Right lobe of liver (tissue), 6 donors: ENCODE measurements at regions not wholly inside any gene's neighbourhood (a gene's known extent, or its start where the extent isn't known, plus 50 kb on each side); places are given as distances from the start of the nearest gene placed in this dataset.

Experiments
- ATAC-seq, 4 donors: fragments of 200-7000 bp; cut with Tn5 transposase; one replicate each; pipeline ENCODE4 v1.9.1; 2020; ENCODE audit warnings: mild to moderate bottlenecking in 4 of 4, moderate library complexity in 4 of 4
- DNase-seq, 3 donors: peaks; one replicate each; pipeline ENCODE4 v3.0.0-alpha.2; 2020
- H3K27ac ChIP-seq, 3 donors: fragments of 200-600 bp; one replicate each; pipeline ENCODE4 v1.8.0; 2022
- H3K27me3 ChIP-seq, 2 donors: fragments of 200-600 bp; one replicate each; pipeline ENCODE4 v1.8.0; 2022
- H3K36me3 ChIP-seq, 4 donors: fragments of 200-600 bp; sonication (generic) in 1 of 4; one replicate each; pipeline versions ENCODE4 v1.5.1 to v1.8.0; 2017 to 2022; ENCODE audit warnings: control low read depth in 1 of 4
- H3K4me1 ChIP-seq, 4 donors: fragments of 200-600 bp; sonication (generic) in 1 of 4; one replicate each; pipeline versions ENCODE4 v1.5.1 to v1.8.0; 2017 to 2022; ENCODE audit warnings: control low read depth in 1 of 4
- H3K4me3 ChIP-seq, 3 donors: fragments of 200-600 bp; one replicate each; pipeline ENCODE4 v1.8.0; 2022
- H3K9me3 ChIP-seq, 4 donors: fragments of 200-600 bp; sonication (generic) in 1 of 4; one replicate each; pipeline versions ENCODE4 v1.5.1 to v1.8.0; 2017 to 2022; ENCODE audit warnings: control low read depth in 1 of 4
- POLR2A ChIP-seq: fragments of 450-650 bp; IDR thresholded peaks from one replicate; pipeline ENCODE4 v1.6.1; 2017; ENCODE audit warnings: antibody characterized with exemption, mild to moderate bottlenecking
- WGBS: methylation state at CpG from one replicate; pipeline ENCODE4 v1.1.6; 2018; ENCODE audit warnings: low coverage, low lambda C conversion rate; ENCODE audit not compliant: insufficient coverage; ENCODE audit errors: missing lambda C conversion rate; 5-methylcytosine and 5-hydroxymethylcytosine counted together
- intact Hi-C, 2 donors: fragments of 100-400 bp; cut with DNase I; formaldehyde crosslinking; loops; one replicate each; pipeline versions ENCODE4 v1.11.2 to v1.14.1; 2022
- TF ChIP-seq, protein P1 (sequence below), 4 donors: fragments of 200-600 bp in 3 of 4; fragments of 450-650 bp in 1 of 4; IDR thresholded peaks; one replicate each; pipeline versions ENCODE4 v1.5.1 to v1.8.0; 2016 to 2022; ENCODE audit warnings: antibody characterized with exemption in 4 of 4, mild to moderate bottlenecking in 2 of 4
- donor health status: DM: no; HTN: yes; CAD: no.
- donor health status: DM: no; HTN: no; CAD: no.
- donor health status: DM: no; HTN: no; CAD: no.
- donor health status: DM: no; HTN: yes; CAD: no.
- donor health status: DM: no; HTN: yes; CAD: no.

DNA sequence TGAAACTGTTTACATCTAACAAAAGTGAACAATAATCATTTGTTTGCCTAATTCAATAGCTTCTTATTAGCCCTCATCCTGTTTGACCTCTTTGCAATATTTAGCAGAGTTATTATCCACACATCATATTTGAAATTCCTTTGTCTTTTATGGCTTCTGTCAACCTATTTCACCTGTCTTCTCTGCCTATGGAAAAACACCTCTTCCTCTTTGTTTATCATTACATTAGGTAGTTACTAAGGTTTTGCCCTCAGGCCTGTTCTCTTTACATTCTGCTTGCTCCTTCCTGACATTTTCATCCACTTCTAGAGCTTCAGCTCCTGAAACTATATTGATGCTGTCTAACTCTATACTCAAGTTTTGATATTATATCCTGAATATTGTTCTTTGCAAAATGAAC, 183.0 kb downstream of the SUCNR1 start:
- H3K27ac ChIP-seq: no peak overlapping the region
- intact Hi-C loops: no loop called here
- ATAC-seq: no peak
- H3K9me3 ChIP-seq: no peaks in the 10 kb centered on the region
- DNase-seq: no peak
- no peaks in the 10 kb centered on the region for H3K36me3 ChIP-seq
- no peaks in the 10 kb centered on the region for H3K4me1 ChIP-seq
- H3K27me3 ChIP-seq: no peaks in the 10 kb centered on the region
- no peak for TF ChIP-seq POLR2A
- TF ChIP-seq, protein P1, sequence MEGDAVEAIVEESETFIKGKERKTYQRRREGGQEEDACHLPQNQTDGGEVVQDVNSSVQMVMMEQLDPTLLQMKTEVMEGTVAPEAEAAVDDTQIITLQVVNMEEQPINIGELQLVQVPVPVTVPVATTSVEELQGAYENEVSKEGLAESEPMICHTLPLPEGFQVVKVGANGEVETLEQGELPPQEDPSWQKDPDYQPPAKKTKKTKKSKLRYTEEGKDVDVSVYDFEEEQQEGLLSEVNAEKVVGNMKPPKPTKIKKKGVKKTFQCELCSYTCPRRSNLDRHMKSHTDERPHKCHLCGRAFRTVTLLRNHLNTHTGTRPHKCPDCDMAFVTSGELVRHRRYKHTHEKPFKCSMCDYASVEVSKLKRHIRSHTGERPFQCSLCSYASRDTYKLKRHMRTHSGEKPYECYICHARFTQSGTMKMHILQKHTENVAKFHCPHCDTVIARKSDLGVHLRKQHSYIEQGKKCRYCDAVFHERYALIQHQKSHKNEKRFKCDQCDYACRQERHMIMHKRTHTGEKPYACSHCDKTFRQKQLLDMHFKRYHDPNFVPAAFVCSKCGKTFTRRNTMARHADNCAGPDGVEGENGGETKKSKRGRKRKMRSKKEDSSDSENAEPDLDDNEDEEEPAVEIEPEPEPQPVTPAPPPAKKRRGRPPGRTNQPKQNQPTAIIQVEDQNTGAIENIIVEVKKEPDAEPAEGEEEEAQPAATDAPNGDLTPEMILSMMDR (IDR thresholded peaks at IDR 0.05): no peak
- no peak overlapping the region for H3K4me3 ChIP-seq

DNA sequence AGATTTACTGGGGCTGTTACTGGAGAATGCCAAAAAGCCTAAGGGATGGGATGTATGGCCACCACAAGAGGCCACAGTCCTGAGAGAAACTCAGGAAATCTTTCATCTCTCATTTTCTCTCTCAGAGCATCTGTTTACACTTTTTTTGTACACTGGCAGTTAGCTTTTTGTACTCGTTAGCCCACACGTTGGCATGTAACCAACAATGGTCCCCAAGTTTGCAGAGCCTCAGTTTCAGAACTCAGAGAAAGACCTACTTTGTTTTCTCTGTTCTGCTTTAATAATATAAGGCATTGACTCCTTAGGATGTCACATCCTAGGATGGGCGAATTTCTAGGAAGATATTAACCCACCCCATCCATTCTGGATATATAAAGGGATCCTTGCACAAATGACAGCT, 183.5 kb downstream of the SUCNR1 start:
- no peaks in the 10 kb centered on the region for H3K36me3 ChIP-seq
- whole genome bisulfite sequencing: 44% methylated on average over 3 of the region's 3 CpGs
- H3K27me3 ChIP-seq: no peaks in the 10 kb centered on the region
- no peak for TF ChIP-seq POLR2A
- TF ChIP-seq, protein P1 (IDR thresholded peaks at IDR 0.05): no peak
- intact Hi-C loops: no loop called here
- DNase-seq (no peak), ATAC-seq (no peak)
- no peaks in the 10 kb centered on the region for H3K4me1 ChIP-seq
- H3K9me3 ChIP-seq: no peaks in the 10 kb centered on the region
- no peak overlapping the region for H3K4me3 ChIP-seq
- no peak overlapping the region for H3K27ac ChIP-seq

- no peaks in the 10 kb centered on the region for H3K4me1 ChIP-seq
- DNase-seq: no peak
- H3K27me3 ChIP-seq: no peaks in the 10 kb centered on the region
- no peaks in the 10 kb centered on the region for H3K9me3 ChIP-seq
- no peak overlapping the region for H3K27ac ChIP-seq
- ATAC-seq: no peak
- no peak overlapping the region for H3K4me3 ChIP-seq
- intact Hi-C loops: no loop called here
- H3K36me3 ChIP-seq: no peaks in the 10 kb centered on the region
- WGBS: 88% methylated on average over 2 of the region's 2 CpGs
- TF ChIP-seq POLR2A: no peak
- TF ChIP-seq, protein P1 (IDR thresholded peaks at IDR 0.05): no peak
Measured at GRCh38 chr3:152058856-152059255, 185.4 kb downstream of the SUCNR1 start.

- WGBS: 50% methylated on average over 1 of the region's 1 CpG
- no peaks in the 10 kb centered on the region for H3K36me3 ChIP-seq
- no peaks in the 10 kb centered on the region for H3K9me3 ChIP-seq
- no peak overlapping the region for H3K27ac ChIP-seq
- TF ChIP-seq POLR2A: no peak
- TF ChIP-seq, protein P1 (IDR thresholded peaks at IDR 0.05): no peak
- no peaks in the 10 kb centered on the region for H3K4me1 ChIP-seq
- H3K27me3 ChIP-seq: no peaks in the 10 kb centered on the region
- intact Hi-C loops: no loop called here
- H3K4me3 ChIP-seq: no peak overlapping the region
- no peak for DNase-seq
- ATAC-seq: no peak
Measured at GRCh38 chr3:152060701-152061100, 187.3 kb downstream of the SUCNR1 start.

GRCh38 chr3:152061296-152061695, 187.9 kb downstream of the SUCNR1 start:
- H3K4me1 ChIP-seq: no peaks in the 10 kb centered on the region
- intact Hi-C loops: no loop called here
- ATAC-seq (no peak), DNase-seq (no peak)
- no peak for TF ChIP-seq POLR2A
- TF ChIP-seq, protein P1 (IDR thresholded peaks at IDR 0.05): no peak
- no peaks in the 10 kb centered on the region for H3K36me3 ChIP-seq
- H3K4me3 ChIP-seq: no peak overlapping the region
- H3K27me3 ChIP-seq: no peaks in the 10 kb centered on the region
- 62% methylated on average over 1 of the region's 1 CpG for WGBS
- no peaks in the 10 kb centered on the region for H3K9me3 ChIP-seq
- no peak overlapping the region for H3K27ac ChIP-seq
